Thyroid gland (tissue), 4 donors: ENCODE measurements at regions not wholly inside any gene's neighbourhood (a gene's known extent, or its start where the extent isn't known, plus 50 kb on each side); places are given as distances from the start of the nearest gene placed in this dataset.
A peak's percentile ranks its signal among the peaks of the same experiment; 100 is the strongest.

Source experiments
- DNase-seq, 2 donors: peaks; one replicate each; pipeline ENCODE4 v3.0.0-alpha.2; 2019
- H3K27ac ChIP-seq, 3 donors: fragments of 200-600 bp; sonication (generic); 1 replicate in 2 of 3; 2 replicates in 1 of 3; pipeline ENCODE4 v1.5.1; 2016 to 2019; ENCODE audit warnings: mild to moderate bottlenecking in 1 of 3, moderate library complexity in 1 of 3
- H3K27me3 ChIP-seq: fragments of 200-600 bp; sonication (generic); one replicate; pipeline ENCODE4 v1.5.1; 2019
- H3K36me3 ChIP-seq, 2 donors: fragments of 200-600 bp; sonication (generic); one replicate each; pipeline ENCODE4 v1.5.1; 2016 to 2019
- H3K4me1 ChIP-seq, 2 donors: fragments of 200-600 bp; sonication (generic); one replicate each; pipeline ENCODE4 v1.5.1; 2017 to 2019
- H3K4me3 ChIP-seq, 3 donors: fragments of 200-600 bp; sonication (generic); replicated peaks in 1 of 3; 1 replicate in 2 of 3; 2 replicates in 1 of 3; pipeline ENCODE4 v1.5.1; 2016; ENCODE audit warnings: mild to moderate bottlenecking in 1 of 3
- H3K9me3 ChIP-seq: fragments of 200-600 bp; sonication (generic); one replicate; pipeline ENCODE4 v1.5.1; 2017
- CTCF ChIP-seq, 6 experiments: fragments of 200-600 bp in 3 of 6; fragments of 450-650 bp in 3 of 6; sonication (generic) in 3 of 6; IDR thresholded peaks; one replicate each; pipeline ENCODE4 v1.5.1; 2016 to 2019; ENCODE audit warnings: antibody characterized with exemption in 6 of 6, mild to moderate bottlenecking in 2 of 6, inconsistent platforms in 1 of 6, moderate library complexity in 1 of 6
- POLR2A ChIP-seq, 2 donors: fragments of 450-650 bp; IDR thresholded peaks; one replicate each; pipeline ENCODE4 v1.6.1; 2017; ENCODE audit warnings: antibody characterized with exemption in 2 of 2, mild to moderate bottlenecking in 2 of 2, moderate library complexity in 1 of 2
- WGBS, 2 donors: methylation state at CpG; one replicate each; pipeline ENCODE4 v1.1.5; 2017; 5-methylcytosine and 5-hydroxymethylcytosine counted together
- intact Hi-C: fragments of 100-400 bp; cut with DNase I; formaldehyde crosslinking; loops from one replicate; pipeline ENCODE4 v1.15.1; 2023

DNA sequence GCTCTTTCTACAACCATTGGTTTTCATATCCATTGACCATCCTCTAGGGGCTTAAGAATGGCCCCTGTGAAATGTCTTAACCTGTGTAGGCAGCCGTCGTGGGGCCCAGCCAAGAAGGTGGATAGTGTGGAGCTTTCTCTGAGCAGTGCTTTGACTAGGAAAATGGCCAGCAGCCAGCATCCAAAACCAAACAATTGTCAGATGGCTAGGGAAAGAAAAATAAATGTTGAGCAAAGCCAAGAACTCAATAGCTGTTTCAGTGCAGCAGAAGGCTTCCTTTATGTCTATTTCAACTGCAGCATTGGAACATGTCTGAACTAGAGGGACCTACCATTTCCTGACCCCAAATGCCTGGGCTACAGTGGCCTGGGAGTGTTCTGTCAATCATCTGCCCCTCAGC, 374.9 kb downstream of the TLE4 start:
- Histone ChIP-seq H3K4me1 (peaks cover 3 to 6% of the 10 kb centered on the region in 2 donors), H3K9me3 (no peaks in the 10 kb centered on the region), H3K27me3 (no peaks in the 10 kb centered on the region), H3K36me3 (no peaks in the 10 kb centered on the region), H3K4me3 (no peak overlapping the region), H3K27ac (no peak overlapping the region)
- peak; percentile 66 to 79 for DNase-seq
- intact Hi-C loops = no loop called here
- no peak for TF ChIP-seq CTCF (IDR thresholded peaks at IDR 0.05)
- WGBS, 2 donors = 40 to 41% methylated on average over 2 of the region's 2 CpGs

- no peaks in the 10 kb centered on the region for H3K9me3 ChIP-seq
- intact Hi-C loops = no loop called here
- no peak for DNase-seq
- no peak for TF ChIP-seq CTCF (IDR thresholded peaks at IDR 0.05)
- TF ChIP-seq POLR2A (IDR thresholded peaks at IDR 0.05) = no peak
- H3K36me3 ChIP-seq = no peaks in the 10 kb centered on the region
- no peaks in the 10 kb centered on the region for H3K27me3 ChIP-seq
- peaks cover 3 to 6% of the 10 kb centered on the region in 2 donors for H3K4me1 ChIP-seq
- H3K4me3 ChIP-seq = no peak overlapping the region
- H3K27ac ChIP-seq = no peak overlapping the region
These were observed 373.7 kb downstream of the TLE4 start for GRCh38 chr9:79945495-79945894.

GRCh38 chr9:79945016-79945415, 373.3 kb downstream of the TLE4 start:
- Histone ChIP-seq H3K4me3 (no peak overlapping the region), H3K27me3 (no peaks in the 10 kb centered on the region), H3K36me3 (no peaks in the 10 kb centered on the region), H3K4me1 (peaks cover 3 to 6% of the 10 kb centered on the region in 2 donors), H3K9me3 (no peaks in the 10 kb centered on the region), H3K27ac (no peak overlapping the region)
- intact Hi-C loops = no loop called here
- TF ChIP-seq CTCF (IDR thresholded peaks at IDR 0.05) = no peak
- TF ChIP-seq POLR2A (IDR thresholded peaks at IDR 0.05) = no peak
- DNase-seq = no peak
- WGBS, 2 donors = 73 to 90% methylated on average over 1 of the region's 1 CpG

- DNase-seq = no peak
- Histone ChIP-seq H3K36me3 (no peaks in the 10 kb centered on the region), H3K4me3 (no peak overlapping the region), H3K4me1 (no peaks in the 10 kb centered on the region), H3K9me3 (no peaks in the 10 kb centered on the region), H3K27ac (no peak overlapping the region), H3K27me3 (no peaks in the 10 kb centered on the region)
- intact Hi-C loops = no loop called here
- TF ChIP-seq POLR2A (IDR thresholded peaks at IDR 0.05) (no peak), CTCF (IDR thresholded peaks at IDR 0.05) (no peak)
- WGBS, 2 donors = 77 to 80% methylated on average over 6 of the region's 6 CpGs
These were observed 369.2 kb downstream of the TLE4 start for GRCh38 chr9:79940919-79941318.

GRCh38 chr9:79939819-79940218, 368.1 kb downstream of the TLE4 start:
- no peak for TF ChIP-seq POLR2A (IDR thresholded peaks at IDR 0.05)
- TF ChIP-seq CTCF (IDR thresholded peaks at IDR 0.05) = no peak
- no peaks in the 10 kb centered on the region for H3K4me1 ChIP-seq
- no peak overlapping the region for H3K4me3 ChIP-seq
- H3K27me3 ChIP-seq = no peaks in the 10 kb centered on the region
- intact Hi-C loops = no loop called here
- H3K36me3 ChIP-seq = no peaks in the 10 kb centered on the region
- no peaks in the 10 kb centered on the region for H3K9me3 ChIP-seq
- DNase-seq = no peak
- 69 to 77% methylated on average over 5 of the region's 5 CpGs for WGBS, 2 donors
- no peak overlapping the region for H3K27ac ChIP-seq
